Endothelial cell of umbilical vein (primary cell): ENCODE measurements at regions not wholly inside any gene's neighbourhood (a gene's known extent, or its start where the extent isn't known, plus 50 kb on each side); places are given as distances from the start of the nearest gene placed in this dataset.

Experiments used
- CTCF ChIP-seq, 2 donors: IDR thresholded peaks; 1 replicate in 1 of 2; 2 replicates in 1 of 2; pipeline ENCODE4 v1.5.1; 2011; ENCODE audit warnings: low read length in 2 of 2, mild to moderate bottlenecking in 2 of 2, moderate library complexity in 2 of 2, control low read depth in 1 of 2, inconsistent platforms in 1 of 2, low read depth in 1 of 2; ENCODE audit not compliant: insufficient read depth in 1 of 2; ENCODE audit errors: extremely low read depth in 1 of 2
- EZH2 ChIP-seq: IDR thresholded peaks from 2 replicates; pipeline ENCODE4 v1.6.1; 2012; ENCODE audit warnings: borderline replicate concordance, low read depth, mild to moderate bottlenecking, moderate library complexity, low read length, inconsistent platforms; ENCODE audit not compliant: severe bottlenecking
- FOS ChIP-seq: IDR thresholded peaks from 2 replicates; pipeline ENCODE4 v1.6.1; 2011; ENCODE audit warnings: mild to moderate bottlenecking, low read length, moderate library complexity, borderline replicate concordance; ENCODE audit not compliant: insufficient read depth
- JUN ChIP-seq: IDR thresholded peaks from 2 replicates; pipeline ENCODE4 v1.6.1; 2011; ENCODE audit warnings: borderline replicate concordance, low read depth; ENCODE audit not compliant: insufficient read length, insufficient read depth
- MAX ChIP-seq: IDR thresholded peaks from 2 replicates; pipeline ENCODE4 v1.6.1; 2011; ENCODE audit not compliant: insufficient read depth, insufficient read length
- POLR2A ChIP-seq: IDR thresholded peaks from 2 replicates; pipeline ENCODE4 v1.6.1; 2012; ENCODE audit warnings: low read depth, mild to moderate bottlenecking, control low read depth, low read length
- POLR2AphosphoS5 ChIP-seq: IDR thresholded peaks from 2 replicates; pipeline ENCODE4 v1.6.1; 2012; ENCODE audit warnings: low read depth, mild to moderate bottlenecking, control low read depth, low read length, moderate library complexity; ENCODE audit not compliant: insufficient read depth

GRCh38 chr1:25113731-25114130, 118.6 kb downstream of the SYF2 start:
- TF ChIP-seq CTCF (IDR thresholded peaks at IDR 0.05; ENCODE audit: extremely low read depth in 1 of 2, insufficient read depth in 1 of 2, low read depth in 1 of 2, low read length in 2 of 2): no peak
- TF ChIP-seq POLR2AphosphoS5: no peak
- TF ChIP-seq EZH2: no peak
- no peak for TF ChIP-seq FOS
- no peak for TF ChIP-seq JUN
- no peak for TF ChIP-seq MAX
- no peak for TF ChIP-seq POLR2A
